ENCODE measurements at regions not wholly inside any gene's neighbourhood (a gene's known extent, or its start where the extent isn't known, plus 50 kb on each side); places are given as distances from the start of the nearest gene placed in this dataset.

GRCh38 chr20:59400708-59401107, 100.3 kb downstream of the EDN3 start:
- DNase-seq (ENCODE audit: low read depth), result no peak

GRCh38 chr20:59402681-59403080, 102.3 kb downstream of the EDN3 start:
- no peak for DNase-seq (ENCODE audit: low read depth)
- no peak overlapping the region for H3K4me3 ChIP-seq (ENCODE audit: low read depth, low read length)

More at GRCh38 chr20:59400708-59401107, 100.3 kb downstream of the EDN3 start:
- no peak overlapping the region for H3K4me3 ChIP-seq (ENCODE audit: low read depth, low read length)

- DNase-seq (ENCODE audit: low read depth), result no peak
- H3K4me3 ChIP-seq (ENCODE audit: low read depth, low read length), result peak overlapping the region; percentile 8
Measured at GRCh38 chr20:59403261-59403961, 103.0 kb downstream of the EDN3 start.

- DNase-seq (ENCODE audit: low read depth), result no peak
- no peak overlapping the region for H3K4me3 ChIP-seq (ENCODE audit: low read depth, low read length)
Measured at GRCh38 chr20:59403962-59404314, 103.5 kb downstream of the EDN3 start.

GRCh38 chr20:59404749-59405148, 104.3 kb downstream of the EDN3 start:
- no peak overlapping the region for H3K4me3 ChIP-seq (ENCODE audit: low read depth, low read length)
- no peak for DNase-seq (ENCODE audit: low read depth)

GRCh38 chr20:59405226-59406200, 105.1 kb downstream of the EDN3 start:
- H3K4me3 ChIP-seq (ENCODE audit: low read depth, low read length), result no peak overlapping the region
- DNase-seq (ENCODE audit: low read depth), result no peak

- no peak overlapping the region for H3K4me3 ChIP-seq (ENCODE audit: low read depth, low read length)
- DNase-seq (ENCODE audit: low read depth), result no peak
Measured at GRCh38 chr20:59406446-59406845, 106.0 kb downstream of the EDN3 start.

- no peak overlapping the region for H3K4me3 ChIP-seq (ENCODE audit: low read depth, low read length)
- no peak for DNase-seq (ENCODE audit: low read depth)
Measured at GRCh38 chr20:59411170-59411569, 110.8 kb downstream of the EDN3 start.

- no peak overlapping the region for H3K4me3 ChIP-seq (ENCODE audit: low read depth, low read length)
- no peak for DNase-seq (ENCODE audit: low read depth)
Measured at GRCh38 chr20:59411589-59411988, 111.2 kb downstream of the EDN3 start.

- DNase-seq (ENCODE audit: low read depth), result no peak
- H3K4me3 ChIP-seq (ENCODE audit: low read depth, low read length), result no peak overlapping the region
Measured at GRCh38 chr20:59412181-59412580, 111.8 kb downstream of the EDN3 start.

GRCh38 chr20:59412875-59413284, 112.5 kb downstream of the EDN3 start:
- H3K4me3 ChIP-seq (ENCODE audit: low read depth, low read length), result no peak overlapping the region
- DNase-seq (ENCODE audit: low read depth), result no peak

- H3K4me3 ChIP-seq (ENCODE audit: low read depth, low read length), result no peak overlapping the region
- DNase-seq (ENCODE audit: low read depth), result no peak
Measured at GRCh38 chr20:59413326-59413865, 113.0 kb downstream of the EDN3 start.

GRCh38 chr20:59414936-59415623, 114.7 kb downstream of the EDN3 start:
- no peak overlapping the region for H3K4me3 ChIP-seq (ENCODE audit: low read depth, low read length)
- no peak for DNase-seq (ENCODE audit: low read depth)

- DNase-seq (ENCODE audit: low read depth), result no peak
- no peak overlapping the region for H3K4me3 ChIP-seq (ENCODE audit: low read depth, low read length)
Measured at GRCh38 chr20:59416916-59417315, 116.5 kb downstream of the EDN3 start.

- H3K4me3 ChIP-seq (ENCODE audit: low read depth, low read length), result no peak overlapping the region
- DNase-seq (ENCODE audit: low read depth), result no peak
Measured at GRCh38 chr20:59421089-59421488, 120.7 kb downstream of the EDN3 start.

- DNase-seq (ENCODE audit: low read depth), result no peak
- no peak overlapping the region for H3K4me3 ChIP-seq (ENCODE audit: low read depth, low read length)
Measured at GRCh38 chr20:59421920-59422637, 121.7 kb downstream of the EDN3 start.

- H3K4me3 ChIP-seq (ENCODE audit: low read depth, low read length), result no peak overlapping the region
- DNase-seq (ENCODE audit: low read depth), result no peak
Measured at GRCh38 chr20:59422872-59423544, 122.6 kb downstream of the EDN3 start.

- DNase-seq (ENCODE audit: low read depth), result no peak
- no peak overlapping the region for H3K4me3 ChIP-seq (ENCODE audit: low read depth, low read length)
Measured at GRCh38 chr20:59424976-59425375, 124.6 kb downstream of the EDN3 start.

- no peak for DNase-seq (ENCODE audit: low read depth)
- no peak overlapping the region for H3K4me3 ChIP-seq (ENCODE audit: low read depth, low read length)
Measured at GRCh38 chr20:59425572-59425971, 125.2 kb downstream of the EDN3 start.

All from skeletal muscle cell (primary cell).